IMR-90 (cell line): ENCODE measurements at regions not wholly inside any gene's neighbourhood (a gene's known extent, or its start where the extent isn't known, plus 50 kb on each side); places are given as distances from the start of the nearest gene placed in this dataset.

Experiments
- MXI1 ChIP-seq: IDR thresholded peaks from 2 replicates; pipeline ENCODE4 v1.6.1; 2012; ENCODE audit warnings: low read depth, mild to moderate bottlenecking, low read length, moderate library complexity, borderline replicate concordance
- POLR2A ChIP-seq: IDR thresholded peaks from 2 replicates; pipeline ENCODE4 v1.6.1; 2012; ENCODE audit warnings: mild to moderate bottlenecking, low read depth, low read length
- TF ChIP-seq, protein P1 (sequence below): conservative IDR thresholded peaks from 2 replicates; pipeline ENCODE4 v1.5.1; 2012; ENCODE audit warnings: mild to moderate bottlenecking, low read depth, low read length, improper control_type of control experiment
- TF ChIP-seq, protein P2 (sequence below): fragments of 150-350 bp; IDR thresholded peaks from 2 replicates; pipeline ENCODE4 v1.6.1; 2016; ENCODE audit warnings: low read depth, mild to moderate bottlenecking, low read length, moderate library complexity, borderline replicate concordance

DNA sequence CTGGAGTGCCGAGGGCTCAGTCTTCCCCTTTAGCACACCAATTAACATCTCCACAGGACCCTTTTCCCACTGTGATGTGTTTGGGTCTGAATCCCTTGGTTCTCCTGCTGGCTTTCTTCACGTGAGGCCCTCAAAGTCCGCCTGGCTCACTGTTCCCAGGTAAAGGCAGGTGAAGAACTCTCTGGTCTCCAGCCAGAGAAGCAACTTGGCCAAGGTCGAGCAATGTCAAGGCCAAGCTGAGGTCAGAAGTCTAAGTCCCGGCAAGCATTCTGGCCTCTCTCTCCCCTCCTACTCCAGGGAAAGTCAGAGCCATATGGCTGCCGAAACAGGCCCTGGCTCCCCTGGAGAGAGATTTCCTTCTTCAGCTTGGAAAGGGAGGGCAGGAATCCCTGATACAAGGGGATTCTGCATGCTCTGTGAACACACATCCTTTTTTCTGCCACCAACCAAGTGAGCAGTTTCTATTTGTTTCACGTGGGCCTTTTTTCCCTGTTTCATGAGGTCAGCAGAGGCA lies 61.4 kb upstream of the ESRRB start:
- TF ChIP-seq POLR2A, result no peak
- no peak for TF ChIP-seq MXI1
- TF ChIP-seq, protein P1, sequence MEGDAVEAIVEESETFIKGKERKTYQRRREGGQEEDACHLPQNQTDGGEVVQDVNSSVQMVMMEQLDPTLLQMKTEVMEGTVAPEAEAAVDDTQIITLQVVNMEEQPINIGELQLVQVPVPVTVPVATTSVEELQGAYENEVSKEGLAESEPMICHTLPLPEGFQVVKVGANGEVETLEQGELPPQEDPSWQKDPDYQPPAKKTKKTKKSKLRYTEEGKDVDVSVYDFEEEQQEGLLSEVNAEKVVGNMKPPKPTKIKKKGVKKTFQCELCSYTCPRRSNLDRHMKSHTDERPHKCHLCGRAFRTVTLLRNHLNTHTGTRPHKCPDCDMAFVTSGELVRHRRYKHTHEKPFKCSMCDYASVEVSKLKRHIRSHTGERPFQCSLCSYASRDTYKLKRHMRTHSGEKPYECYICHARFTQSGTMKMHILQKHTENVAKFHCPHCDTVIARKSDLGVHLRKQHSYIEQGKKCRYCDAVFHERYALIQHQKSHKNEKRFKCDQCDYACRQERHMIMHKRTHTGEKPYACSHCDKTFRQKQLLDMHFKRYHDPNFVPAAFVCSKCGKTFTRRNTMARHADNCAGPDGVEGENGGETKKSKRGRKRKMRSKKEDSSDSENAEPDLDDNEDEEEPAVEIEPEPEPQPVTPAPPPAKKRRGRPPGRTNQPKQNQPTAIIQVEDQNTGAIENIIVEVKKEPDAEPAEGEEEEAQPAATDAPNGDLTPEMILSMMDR, result no peak
- TF ChIP-seq, protein P2, sequence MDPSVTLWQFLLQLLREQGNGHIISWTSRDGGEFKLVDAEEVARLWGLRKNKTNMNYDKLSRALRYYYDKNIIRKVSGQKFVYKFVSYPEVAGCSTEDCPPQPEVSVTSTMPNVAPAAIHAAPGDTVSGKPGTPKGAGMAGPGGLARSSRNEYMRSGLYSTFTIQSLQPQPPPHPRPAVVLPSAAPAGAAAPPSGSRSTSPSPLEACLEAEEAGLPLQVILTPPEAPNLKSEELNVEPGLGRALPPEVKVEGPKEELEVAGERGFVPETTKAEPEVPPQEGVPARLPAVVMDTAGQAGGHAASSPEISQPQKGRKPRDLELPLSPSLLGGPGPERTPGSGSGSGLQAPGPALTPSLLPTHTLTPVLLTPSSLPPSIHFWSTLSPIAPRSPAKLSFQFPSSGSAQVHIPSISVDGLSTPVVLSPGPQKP, result no peak
